PC-9 (cell line): ENCODE measurements at regions not wholly inside any gene's neighbourhood (a gene's known extent, or its start where the extent isn't known, plus 50 kb on each side); places are given as distances from the start of the nearest gene placed in this dataset.

Experiments
- BruUV-seq: library from RNA; stranded (reverse); fragments of 400-500 nt; replicated peaks from 2 replicates; lab custom pipeline; 2021; lab: Mats Ljungman, UMichigan
- CTCF ChIA-PET: fragments of 300-600 bp; sonication (Branson Sonifier 250); formaldehyde crosslinking; loops from one replicate; lab custom pipeline; 2022; ENCODE audit warnings: antibody characterized with exemption; lab: Charles Lee
- POLR2A ChIA-PET: fragments of 300-600 bp; sonication (Branson Sonifier 250); formaldehyde crosslinking; loops from one replicate; lab custom pipeline; 2022; ENCODE audit warnings: antibody characterized with exemption; ENCODE audit not compliant: unreplicated experiment; lab: Charles Lee
- DNase-seq, 2 experiments: peaks; one replicate each; pipeline versions ENCODE4 v3.0.0 to v3.0.0-alpha.2; 2015 to 2022; ENCODE audit warnings: mixed read lengths in 1 of 2
- H2AFZ ChIP-seq: fragments of 200-600 bp; sonication (generic); 2 replicates; pipeline ENCODE4 v1.8.1; 2017; ENCODE audit warnings: antibody characterized with exemption
- H3F3A ChIP-seq: fragments of 200-600 bp; sonication (generic); 2 replicates; pipeline ENCODE4 v1.8.1; 2017; ENCODE audit warnings: antibody characterized with exemption, mild to moderate bottlenecking, low read depth; ENCODE audit not compliant: insufficient read depth
- H3K27ac ChIP-seq: fragments of 200-600 bp; sonication (generic); 2 replicates; pipeline ENCODE4 v1.6.1; 2016; ENCODE audit warnings: mixed run types
- H3K27me3 ChIP-seq: fragments of 200-600 bp; sonication (generic); 2 replicates; pipeline ENCODE4 v1.6.1; 2016; ENCODE audit warnings: low read depth, mixed run types; ENCODE audit not compliant: insufficient read depth
- H3K36me3 ChIP-seq: fragments of 200-600 bp; sonication (generic); 2 replicates; pipeline ENCODE4 v1.6.1; 2016; ENCODE audit warnings: low read depth, mixed run types
- H3K4me1 ChIP-seq: fragments of 200-600 bp; sonication (generic); replicated peaks from 2 replicates; pipeline ENCODE4 v1.6.1; 2016; ENCODE audit warnings: mixed run types; ENCODE audit not compliant: insufficient read depth
- H3K4me2 ChIP-seq: fragments of 200-600 bp; sonication (generic); 2 replicates; pipeline ENCODE4 v1.6.1; 2017; ENCODE audit warnings: mixed run types
- H3K4me3 ChIP-seq: fragments of 200-600 bp; sonication (generic); 2 replicates; pipeline ENCODE4 v1.6.1; 2016; ENCODE audit warnings: mixed run types
- H3K79me2 ChIP-seq: fragments of 200-600 bp; sonication (generic); 2 replicates; pipeline ENCODE4 v1.6.1; 2017; ENCODE audit warnings: low read depth, mixed run types
- H3K9me2 ChIP-seq: fragments of 200-600 bp; sonication (generic); 2 replicates; pipeline ENCODE4 v1.8.1; 2017; ENCODE audit warnings: mild to moderate bottlenecking; ENCODE audit not compliant: insufficient read depth
- H3K9me3 ChIP-seq: fragments of 200-600 bp; sonication (generic); 2 replicates; pipeline ENCODE4 v1.8.1; 2016; ENCODE audit warnings: low read depth; ENCODE audit not compliant: insufficient read depth
- H4K20me1 ChIP-seq: fragments of 200-600 bp; sonication (generic); 2 replicates; pipeline ENCODE4 v1.8.1; 2017; ENCODE audit not compliant: insufficient read depth
- EZH2 ChIP-seq: fragments of 200-600 bp; sonication (generic); IDR thresholded peaks from 2 replicates; pipeline ENCODE4 v1.8.0; 2017; ENCODE audit warnings: antibody characterized with exemption, low read depth
- intact Hi-C: fragments of 100-400 bp; cut with micrococcal nuclease; formaldehyde crosslinking; loops from one replicate; pipeline ENCODE4 v1.10.0; 2022; ENCODE audit not compliant: unreplicated experiment
- TF ChIP-seq, protein P1 (sequence below): fragments of 200-600 bp; sonication (generic); conservative IDR thresholded peaks from 2 replicates; pipeline ENCODE4 v1.6.1; 2017; ENCODE audit warnings: mixed run types, antibody characterized with exemption, mild to moderate bottlenecking, moderate library complexity

DNA sequence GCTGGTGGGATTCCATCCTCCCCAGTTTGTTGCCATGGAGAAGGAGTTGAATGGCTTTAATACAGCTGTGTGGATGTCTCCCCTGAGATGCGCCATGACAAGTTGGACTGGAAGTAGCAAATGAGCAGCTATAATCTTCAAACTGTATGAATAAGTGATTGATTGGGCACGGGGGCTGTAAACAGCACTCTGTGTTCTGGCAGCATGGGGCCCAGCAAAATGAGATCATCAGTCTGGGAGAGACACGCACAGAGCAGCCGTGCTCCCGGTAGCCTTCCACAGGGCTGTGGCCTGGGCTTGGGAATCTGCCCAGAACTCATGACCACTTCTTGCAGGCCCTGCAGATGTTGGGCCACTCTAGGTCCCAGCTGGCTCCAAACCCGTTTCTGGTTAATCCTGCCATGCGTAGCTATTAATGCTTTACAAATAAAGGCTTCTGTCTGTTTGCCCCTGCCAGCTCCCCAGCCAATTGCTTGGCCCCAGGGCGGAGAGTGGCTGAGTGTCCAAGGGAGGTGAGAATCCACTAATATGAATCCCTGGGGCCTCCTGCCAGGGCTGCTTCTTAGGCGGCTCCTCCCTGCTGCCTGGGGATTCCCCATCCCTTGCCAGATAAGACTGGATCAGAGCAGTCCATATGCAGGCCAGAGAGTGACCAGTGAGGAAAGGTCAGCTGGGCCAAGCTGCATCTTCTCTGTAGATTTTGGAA lies 642.9 kb downstream of the AJAP1 start:
- no peaks in the 10 kb centered on the region for H3K9me2 ChIP-seq
- TF ChIP-seq EZH2: no peak
- TF ChIP-seq, protein P1, sequence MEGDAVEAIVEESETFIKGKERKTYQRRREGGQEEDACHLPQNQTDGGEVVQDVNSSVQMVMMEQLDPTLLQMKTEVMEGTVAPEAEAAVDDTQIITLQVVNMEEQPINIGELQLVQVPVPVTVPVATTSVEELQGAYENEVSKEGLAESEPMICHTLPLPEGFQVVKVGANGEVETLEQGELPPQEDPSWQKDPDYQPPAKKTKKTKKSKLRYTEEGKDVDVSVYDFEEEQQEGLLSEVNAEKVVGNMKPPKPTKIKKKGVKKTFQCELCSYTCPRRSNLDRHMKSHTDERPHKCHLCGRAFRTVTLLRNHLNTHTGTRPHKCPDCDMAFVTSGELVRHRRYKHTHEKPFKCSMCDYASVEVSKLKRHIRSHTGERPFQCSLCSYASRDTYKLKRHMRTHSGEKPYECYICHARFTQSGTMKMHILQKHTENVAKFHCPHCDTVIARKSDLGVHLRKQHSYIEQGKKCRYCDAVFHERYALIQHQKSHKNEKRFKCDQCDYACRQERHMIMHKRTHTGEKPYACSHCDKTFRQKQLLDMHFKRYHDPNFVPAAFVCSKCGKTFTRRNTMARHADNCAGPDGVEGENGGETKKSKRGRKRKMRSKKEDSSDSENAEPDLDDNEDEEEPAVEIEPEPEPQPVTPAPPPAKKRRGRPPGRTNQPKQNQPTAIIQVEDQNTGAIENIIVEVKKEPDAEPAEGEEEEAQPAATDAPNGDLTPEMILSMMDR: no peak
- H2AFZ ChIP-seq: no peak overlapping the region
- no peaks in the 10 kb centered on the region for H3K9me3 ChIP-seq
- POLR2A ChIA-PET: no interaction called here
- CTCF ChIA-PET: interaction anchor here (0.5 kb wide), 1 partner anchor 19 kb away, joined by 3 read pairs; no protein-coding TSS in a partner anchor
- no peaks in the 10 kb centered on the region for H3K36me3 ChIP-seq
- no peak overlapping the region for H3K27ac ChIP-seq
- intact Hi-C loops: no loop called here
- no peaks in the 10 kb centered on the region for H4K20me1 ChIP-seq
- no peak overlapping the region for H3K4me2 ChIP-seq
- no peaks in the 10 kb centered on the region for H3K4me1 ChIP-seq
- BruUV-seq: no TSS peak
- no peaks in the 10 kb centered on the region for H3K79me2 ChIP-seq
- H3K27me3 ChIP-seq: peaks cover 56% of the 10 kb centered on the region
- no peak for DNase-seq
- no peaks in the 10 kb centered on the region for H3F3A ChIP-seq
- no peak overlapping the region for H3K4me3 ChIP-seq

DNA sequence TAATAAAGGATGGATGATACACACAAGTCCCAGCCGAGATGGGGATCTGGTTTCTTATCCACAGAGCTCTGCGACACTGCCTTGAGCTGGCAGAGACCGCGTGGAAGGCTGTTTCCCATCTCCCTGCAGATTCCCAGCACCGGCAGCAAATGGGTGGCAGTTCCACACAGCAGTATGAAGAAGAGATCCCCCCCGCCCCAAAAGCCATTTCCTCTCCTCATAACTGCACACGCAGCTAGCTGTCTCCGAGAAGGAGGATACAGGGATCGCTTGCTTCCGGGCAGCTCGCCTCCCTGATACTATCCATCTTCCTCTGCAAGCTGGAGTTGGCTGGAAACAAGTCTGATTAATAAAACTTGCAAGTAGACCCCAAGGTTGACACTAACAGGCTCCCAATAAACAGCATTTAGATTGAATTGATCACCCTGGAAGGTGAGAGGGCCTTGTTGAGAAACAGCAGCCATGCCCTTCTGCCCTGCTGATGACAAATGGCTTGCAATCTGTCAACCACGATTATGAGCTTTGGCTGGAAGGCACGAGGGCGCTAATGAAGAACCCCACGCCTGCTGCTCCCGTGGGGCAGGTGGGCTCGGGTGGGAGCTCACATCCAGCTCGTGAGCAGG lies 642.3 kb downstream of the AJAP1 start:
- TF ChIP-seq, protein P1: no peak
- TF ChIP-seq EZH2: no peak
- no peak overlapping the region for H3K27ac ChIP-seq
- H3K36me3 ChIP-seq: no peaks in the 10 kb centered on the region
- no peaks in the 10 kb centered on the region for H3K79me2 ChIP-seq
- DNase-seq: no peak
- intact Hi-C loops: no loop called here
- no peaks in the 10 kb centered on the region for H3F3A ChIP-seq
- no peaks in the 10 kb centered on the region for H4K20me1 ChIP-seq
- POLR2A ChIA-PET: no interaction called here
- no peak overlapping the region for H3K4me3 ChIP-seq
- H3K4me1 ChIP-seq: no peaks in the 10 kb centered on the region
- H3K9me2 ChIP-seq: no peaks in the 10 kb centered on the region
- peaks cover 56% of the 10 kb centered on the region for H3K27me3 ChIP-seq
- no peaks in the 10 kb centered on the region for H3K9me3 ChIP-seq
- BruUV-seq: no TSS peak
- CTCF ChIA-PET: no interaction called here
- H3K4me2 ChIP-seq: no peak overlapping the region
- no peak overlapping the region for H2AFZ ChIP-seq

DNA sequence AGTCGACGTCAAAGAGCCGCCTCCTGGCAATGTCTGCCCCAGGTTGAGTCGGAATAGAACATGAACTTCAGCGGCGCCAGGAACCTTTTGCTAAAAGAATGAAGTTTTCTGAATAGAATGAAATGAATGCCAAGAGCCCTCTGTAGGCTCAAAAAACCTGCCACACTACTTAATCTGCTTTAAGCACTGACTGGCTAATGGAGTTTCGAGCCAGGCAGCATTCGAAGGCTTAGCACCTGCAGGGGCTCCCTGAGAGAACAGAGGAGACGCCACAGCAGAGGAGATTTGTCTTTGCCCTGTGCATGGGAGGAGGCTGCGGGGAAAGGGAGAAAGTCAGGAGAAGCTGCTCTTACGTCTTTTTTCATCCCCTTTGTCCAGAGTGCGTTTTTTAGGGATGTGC lies 641.7 kb downstream of the AJAP1 start:
- Histone ChIP-seq H3K79me2 (no peaks in the 10 kb centered on the region), H3K4me1 (no peaks in the 10 kb centered on the region), H3F3A (no peaks in the 10 kb centered on the region), H2AFZ (no peak overlapping the region), H3K4me2 (no peak overlapping the region), H3K36me3 (no peaks in the 10 kb centered on the region), H3K9me3 (no peaks in the 10 kb centered on the region), H3K4me3 (no peak overlapping the region), H3K27me3 (peaks cover 56% of the 10 kb centered on the region), H3K27ac (no peak overlapping the region), H4K20me1 (no peaks in the 10 kb centered on the region), H3K9me2 (no peaks in the 10 kb centered on the region)
- no peak for DNase-seq
- intact Hi-C loops: no loop called here
- ChIA-PET POLR2A (no interaction called here), CTCF (no interaction called here)
- BruUV-seq: no TSS peak
- no peak for TF ChIP-seq EZH2
- TF ChIP-seq, protein P1: no peak
